CD4-positive, CD25-positive, alpha-beta regulatory T cell (primary cell): ENCODE measurements at regions not wholly inside any gene's neighbourhood (a gene's known extent, or its start where the extent isn't known, plus 50 kb on each side); places are given as distances from the start of the nearest gene placed in this dataset.
"Not testable (repeated sequence)": the region's sequence is repeated elsewhere in the genome, so short reads cannot be mapped to it uniquely, and the experiment has no call there.

Source experiments
- ATAC-seq, 2 donors: fragments of 150-1000 bp; cut with Tn5 transposase; one replicate each; pipeline ENCODE4 v1.10.0; 2021; ENCODE audit warnings: low read depth in 2 of 2, moderate number of reproducible peaks in 2 of 2, moderate library complexity in 1 of 2
- DNase-seq, 3 donors: peaks; one replicate each; pipeline versions ENCODE4 v3.0.0 to v3.0.0-alpha.2; 2012 to 2022; ENCODE audit warnings: mixed read lengths in 1 of 3
- H3K27ac ChIP-seq: one replicate; pipeline ENCODE4 v1.7.0; 2013; ENCODE audit warnings: mild to moderate bottlenecking, low read length; ENCODE audit not compliant: insufficient read depth, poor library complexity, severe bottlenecking
- H3K27me3 ChIP-seq: one replicate; pipeline ENCODE4 v1.7.0; 2013; ENCODE audit warnings: low read length; ENCODE audit not compliant: control insufficient read depth, insufficient read depth
- H3K36me3 ChIP-seq: one replicate; pipeline ENCODE4 v1.7.0; 2013; ENCODE audit warnings: mild to moderate bottlenecking, low read length, moderate library complexity; ENCODE audit not compliant: control insufficient read depth, insufficient read depth
- H3K4me1 ChIP-seq: 2 replicates; pipeline ENCODE4 v1.7.0; 2013; ENCODE audit warnings: mild to moderate bottlenecking, low read length; ENCODE audit not compliant: insufficient read depth, control insufficient read depth, poor library complexity, severe bottlenecking
- H3K4me3 ChIP-seq: one replicate; pipeline ENCODE4 v1.7.0; 2013; ENCODE audit warnings: low read depth, mild to moderate bottlenecking, low read length, moderate library complexity
- H3K9me3 ChIP-seq, 2 experiments: 1 replicate in 1 of 2; 2 replicates in 1 of 2; pipeline ENCODE4 v1.7.0; 2013; ENCODE audit warnings: low read length in 2 of 2, mild to moderate bottlenecking in 1 of 2, moderate library complexity in 1 of 2; ENCODE audit not compliant: control insufficient read depth in 2 of 2
- H3K27ac Mint-ChIP-seq, 3 donors: one replicate each; pipeline ENCODE4 v1.8.0; 2020 to 2022; ENCODE audit warnings: mild to moderate bottlenecking in 3 of 3, mixed read lengths in 3 of 3, moderate library complexity in 2 of 3
- H3K27me3 Mint-ChIP-seq: one replicate; pipeline ENCODE4 v1.8.0; 2022; ENCODE audit warnings: mild to moderate bottlenecking, mixed read lengths
- H3K36me3 Mint-ChIP-seq: one replicate; pipeline ENCODE4 v1.8.0; 2020; ENCODE audit warnings: mixed read lengths
- H3K4me1 Mint-ChIP-seq, 4 donors: one replicate each; pipeline ENCODE4 v1.8.0; 2020 to 2022; ENCODE audit warnings: mixed read lengths in 4 of 4, mild to moderate bottlenecking in 1 of 4
- H3K4me3 Mint-ChIP-seq, 4 donors: one replicate each; pipeline ENCODE4 v1.8.0; 2020 to 2022; ENCODE audit warnings: mild to moderate bottlenecking in 4 of 4, mixed read lengths in 4 of 4, moderate library complexity in 3 of 4
- H3K9me3 Mint-ChIP-seq, 7 donors: one replicate each; pipeline ENCODE4 v1.8.0; 2020 to 2022; ENCODE audit warnings: mixed read lengths in 7 of 7, mild to moderate bottlenecking in 3 of 7, moderate library complexity in 2 of 7

- Histone ChIP-seq H3K4me1 (no peaks in the 10 kb centered on the region), H3K4me3 (no peak overlapping the region), H3K27me3 (no peaks in the 10 kb centered on the region), H3K36me3 (no peaks in the 10 kb centered on the region), H3K9me3 (no peaks in the 10 kb centered on the region), H3K27ac (no peak overlapping the region)
- peaks cover 0 to 4% (median 2%) of the 10 kb centered on the region in 4 donors for H3K4me1 Mint-ChIP-seq
- no peaks in the 10 kb centered on the region for H3K36me3 Mint-ChIP-seq
- H3K27me3 Mint-ChIP-seq, result peaks cover 14% of the 10 kb centered on the region
- H3K27ac Mint-ChIP-seq, result no peak overlapping the region
- no peak for ATAC-seq
- DNase-seq, result no peak
- H3K9me3 Mint-ChIP-seq, result no peaks in the 10 kb centered on the region
- no peak overlapping the region for H3K4me3 Mint-ChIP-seq
Measured at GRCh38 chr12:89200217-89200616, 152.1 kb downstream of the DUSP6 start.

- Mint-ChIP-seq H3K4me1 (peaks cover 0 to 3% (median 0%) of the 10 kb centered on the region in 4 donors), H3K9me3 (peaks cover 0 to 3% (median under 1%) of the 10 kb centered on the region in 7 donors), H3K4me3 (no peak overlapping the region), H3K27me3 (peaks cover 4% of the 10 kb centered on the region), H3K36me3 (no peaks in the 10 kb centered on the region), H3K27ac (no peak overlapping the region)
- no peaks in the 10 kb centered on the region for H3K4me1 ChIP-seq
- no peaks in the 10 kb centered on the region for H3K36me3 ChIP-seq
- H3K27me3 ChIP-seq, result no peaks in the 10 kb centered on the region
- no peak overlapping the region for H3K4me3 ChIP-seq
- H3K27ac ChIP-seq, result no peak overlapping the region
- ATAC-seq (no peak), DNase-seq (no peak)
- H3K9me3 ChIP-seq, result peaks cover 2 to 6% of the 10 kb centered on the region in 2 experiments
Measured at GRCh38 chr12:89195470-89195869, 156.8 kb downstream of the DUSP6 start.

GRCh38 chr12:89194683-89195082 is 157.6 kb downstream of the DUSP6 start:
- Histone ChIP-seq H3K9me3 (peaks cover 9 to 14% of the 10 kb centered on the region in 2 experiments), H3K36me3 (no peaks in the 10 kb centered on the region), H3K27me3 (no peaks in the 10 kb centered on the region), H3K4me3 (no peak overlapping the region), H3K27ac (no peak overlapping the region), H3K4me1 (no peaks in the 10 kb centered on the region)
- DNase-seq (peak in 1 of 3 donors; percentile 13), ATAC-seq (no peak)
- Mint-ChIP-seq H3K27me3 (peaks cover 4% of the 10 kb centered on the region), H3K27ac (no peak overlapping the region), H3K9me3 (peaks cover 0 to 6% (median 3%) of the 10 kb centered on the region in 7 donors), H3K4me1 (no peaks in the 10 kb centered on the region), H3K4me3 (no peak overlapping the region), H3K36me3 (no peaks in the 10 kb centered on the region)

- Mint-ChIP-seq H3K36me3 (no peaks in the 10 kb centered on the region), H3K4me1 (no peaks in the 10 kb centered on the region), H3K4me3 (no peak overlapping the region), H3K27ac (no peak overlapping the region), H3K9me3 (peaks cover 2 to 22% (median 11%) of the 10 kb centered on the region in 7 donors), H3K27me3 (no peaks in the 10 kb centered on the region)
- no peak for ATAC-seq
- Histone ChIP-seq H3K27me3 (no peaks in the 10 kb centered on the region), H3K9me3 (peaks cover 24 to 34% of the 10 kb centered on the region in 2 experiments), H3K36me3 (no peaks in the 10 kb centered on the region), H3K4me3 (no peak overlapping the region), H3K27ac (no peak overlapping the region), H3K4me1 (no peaks in the 10 kb centered on the region)
- no peak for DNase-seq
Measured at GRCh38 chr12:89192429-89192828, 159.9 kb downstream of the DUSP6 start.

GRCh38 chr12:89191597-89191996 is 160.7 kb downstream of the DUSP6 start:
- H3K9me3 Mint-ChIP-seq, result peaks cover 2 to 22% (median 11%) of the 10 kb centered on the region in 7 donors
- not testable (repeated sequence) for H3K4me1 Mint-ChIP-seq, H3K4me3 Mint-ChIP-seq, H3K27me3 Mint-ChIP-seq, ATAC-seq, H3K27me3 ChIP-seq, H3K4me1 ChIP-seq, H3K27ac ChIP-seq, H3K4me3 ChIP-seq, H3K36me3 ChIP-seq, H3K27ac Mint-ChIP-seq, H3K36me3 Mint-ChIP-seq, DNase-seq
- H3K9me3 ChIP-seq, result peaks cover 24 to 36% of the 10 kb centered on the region in 2 experiments

GRCh38 chr12:89189448-89189847 is 162.9 kb downstream of the DUSP6 start:
- peaks cover 2 to 22% (median 13%) of the 10 kb centered on the region in 7 donors for H3K9me3 Mint-ChIP-seq

GRCh38 chr12:89187507-89187906 is 164.8 kb downstream of the DUSP6 start:
- no peaks in the 10 kb centered on the region for H3K4me1 ChIP-seq
- H3K27ac Mint-ChIP-seq, result no peak overlapping the region
- H3K27me3 ChIP-seq, result no peaks in the 10 kb centered on the region
- no peaks in the 10 kb centered on the region for H3K27me3 Mint-ChIP-seq
- H3K27ac ChIP-seq, result no peak overlapping the region
- H3K9me3 ChIP-seq, result peaks cover 24 to 36% of the 10 kb centered on the region in 2 experiments
- H3K9me3 Mint-ChIP-seq, result peaks cover 2 to 22% (median 13%) of the 10 kb centered on the region in 7 donors
- H3K4me3 ChIP-seq, result no peak overlapping the region
- ATAC-seq (no peak), DNase-seq (no peak)
- H3K36me3 ChIP-seq, result no peaks in the 10 kb centered on the region
- H3K36me3 Mint-ChIP-seq, result no peaks in the 10 kb centered on the region
- peaks cover 0 to 5% (median 1%) of the 10 kb centered on the region in 4 donors for H3K4me1 Mint-ChIP-seq
- H3K4me3 Mint-ChIP-seq, result no peak overlapping the region

More at GRCh38 chr12:89189448-89189847, 162.9 kb downstream of the DUSP6 start:
- no peak for ATAC-seq
- Mint-ChIP-seq H3K27me3 (no peaks in the 10 kb centered on the region), H3K4me1 (peaks cover 0 to 5% (median under 1%) of the 10 kb centered on the region in 4 donors), H3K27ac (no peak overlapping the region), H3K4me3 (no peak overlapping the region), H3K36me3 (no peaks in the 10 kb centered on the region)
- Histone ChIP-seq H3K4me1 (no peaks in the 10 kb centered on the region), H3K9me3 (peaks cover 24 to 36% of the 10 kb centered on the region in 2 experiments), H3K36me3 (no peaks in the 10 kb centered on the region), H3K27ac (no peak overlapping the region), H3K4me3 (no peak overlapping the region), H3K27me3 (no peaks in the 10 kb centered on the region)
- DNase-seq, result peak in 1 of 3 donors; percentile 24

- ATAC-seq (no peak), DNase-seq (no peak)
- no peak overlapping the region for H3K4me3 Mint-ChIP-seq
- Histone ChIP-seq H3K27ac (no peak overlapping the region), H3K4me3 (no peak overlapping the region), H3K36me3 (no peaks in the 10 kb centered on the region), H3K4me1 (peaks cover 8% of the 10 kb centered on the region), H3K9me3 (peaks cover 24 to 32% of the 10 kb centered on the region in 2 experiments), H3K27me3 (no peaks in the 10 kb centered on the region)
- H3K27me3 Mint-ChIP-seq, result no peaks in the 10 kb centered on the region
- no peak overlapping the region for H3K27ac Mint-ChIP-seq
- H3K4me1 Mint-ChIP-seq, result peaks cover 9 to 11% (median 10%) of the 10 kb centered on the region in 4 donors
- H3K36me3 Mint-ChIP-seq, result no peaks in the 10 kb centered on the region
- peaks cover 0 to 22% (median 12%) of the 10 kb centered on the region in 7 donors for H3K9me3 Mint-ChIP-seq
Measured at GRCh38 chr12:89185889-89186288, 166.4 kb downstream of the DUSP6 start.
